CD4-positive, alpha-beta T cell (primary cell): ENCODE measurements at regions not wholly inside any gene's neighbourhood (a gene's known extent, or its start where the extent isn't known, plus 50 kb on each side); places are given as distances from the start of the nearest gene placed in this dataset.

Experiments used
- ATAC-seq: fragments of 200-7000 bp; cut with Tn5 transposase; one replicate; pipeline ENCODE4 v1.10.0; 2022; ENCODE audit warnings: mild to moderate bottlenecking; ENCODE audit not compliant: poor library complexity
- CTCF ChIA-PET: fragments of 350-600 bp; sonication (Branson Sonifier 250); formaldehyde crosslinking; loops from one replicate; lab custom pipeline; 2021; ENCODE audit warnings: antibody characterized with exemption, inconsistent platforms; lab: Charles Lee
- POLR2A ChIA-PET: fragments of 350-600 bp; sonication (Branson Sonifier 250); formaldehyde crosslinking; loops from one replicate; lab custom pipeline; 2021; ENCODE audit warnings: antibody characterized with exemption, inconsistent platforms; lab: Charles Lee
- DNase-seq, 14 experiments: peaks; one replicate each; pipeline ENCODE4 v3.0.0-alpha.2; 2013 to 2020; ENCODE audit warnings: mixed read lengths in 2 of 14
- H3K27ac ChIP-seq, 2 donors: one replicate each; pipeline versions ENCODE4 v1.5.1 to v1.7.0; 2013; ENCODE audit warnings: low read length in 2 of 2, low read depth in 1 of 2, mild to moderate bottlenecking in 1 of 2
- H3K27me3 ChIP-seq, 2 experiments: 1 replicate in 1 of 2; 2 replicates in 1 of 2; pipeline versions ENCODE4 v1.6.1 to v1.7.0; 2013; ENCODE audit warnings: low read length in 2 of 2, control low read depth in 1 of 2, mild to moderate bottlenecking in 1 of 2, moderate library complexity in 1 of 2; ENCODE audit not compliant: insufficient read depth in 2 of 2, control insufficient read depth in 1 of 2
- H3K36me3 ChIP-seq: one replicate; pipeline ENCODE4 v1.6.1; 2013; ENCODE audit warnings: low read length, control low read depth; ENCODE audit not compliant: insufficient read depth
- H3K4me1 ChIP-seq: one replicate; pipeline ENCODE4 v1.6.1; 2013; ENCODE audit warnings: low read length, control low read depth; ENCODE audit not compliant: insufficient read depth
- H3K4me3 ChIP-seq: one replicate; pipeline ENCODE4 v1.5.1; 2013; ENCODE audit warnings: mild to moderate bottlenecking, low read length, moderate library complexity
- H3K9me3 ChIP-seq, 2 experiments: 1 replicate in 1 of 2; 2 replicates in 1 of 2; pipeline versions ENCODE4 v1.6.1 to v1.7.0; 2013; ENCODE audit warnings: low read length in 2 of 2, mild to moderate bottlenecking in 2 of 2, control low read depth in 1 of 2, moderate library complexity in 1 of 2; ENCODE audit not compliant: control insufficient read depth in 1 of 2, insufficient read depth in 1 of 2
- H3K27ac Mint-ChIP-seq: one replicate; pipeline ENCODE4 v1.8.0; 2020; ENCODE audit warnings: mixed read lengths
- H3K27me3 Mint-ChIP-seq: one replicate; pipeline ENCODE4 v1.8.0; 2021; ENCODE audit warnings: mixed read lengths
- H3K36me3 Mint-ChIP-seq: one replicate; pipeline ENCODE4 v1.8.0; 2021; ENCODE audit warnings: low read depth, mixed read lengths
- H3K4me1 Mint-ChIP-seq: one replicate; pipeline ENCODE4 v1.8.0; 2021; ENCODE audit warnings: low read depth, mixed read lengths
- H3K4me3 Mint-ChIP-seq: one replicate; pipeline ENCODE4 v1.8.0; 2020; ENCODE audit warnings: mild to moderate bottlenecking, mixed read lengths
- H3K9me3 Mint-ChIP-seq: one replicate; pipeline ENCODE4 v1.8.0; 2020; ENCODE audit warnings: mixed read lengths
- CTCF ChIP-seq: fragments of 200-600 bp; IDR thresholded peaks from one replicate; pipeline ENCODE4 v1.8.0; 2022; ENCODE audit warnings: antibody characterized with exemption, mild to moderate bottlenecking
- intact Hi-C, 2 experiments: fragments of 100-400 bp; cut with DNase I in 1 of 2; cut with micrococcal nuclease in 1 of 2; formaldehyde crosslinking; loops; one replicate each; pipeline versions ENCODE4 v1.15.1 to v1.9.0; 2023 to 2025; cut with DNase I, micrococcal nuclease

GRCh38 chr2:52113338-52113737, 1081.4 kb upstream of the NRXN1 start:
- Mint-ChIP-seq H3K4me1 (no peaks in the 10 kb centered on the region), H3K36me3 (no peaks in the 10 kb centered on the region), H3K27me3 (no peaks in the 10 kb centered on the region), H3K9me3 (peaks cover 8% of the 10 kb centered on the region), H3K27ac (no peak overlapping the region), H3K4me3 (no peak overlapping the region)
- no peaks in the 10 kb centered on the region for H3K36me3 ChIP-seq
- peaks cover 0 to 5% of the 10 kb centered on the region in 2 experiments for H3K9me3 ChIP-seq
- no peak overlapping the region for H3K27ac ChIP-seq
- H3K4me3 ChIP-seq = no peak overlapping the region
- TF ChIP-seq CTCF = no peak
- no peaks in the 10 kb centered on the region for H3K27me3 ChIP-seq
- no peak for DNase-seq
- no peak for ATAC-seq
- ChIA-PET POLR2A (no interaction called here), CTCF (no interaction called here)
- H3K4me1 ChIP-seq = no peaks in the 10 kb centered on the region
- intact Hi-C loops = no loop called here

DNA sequence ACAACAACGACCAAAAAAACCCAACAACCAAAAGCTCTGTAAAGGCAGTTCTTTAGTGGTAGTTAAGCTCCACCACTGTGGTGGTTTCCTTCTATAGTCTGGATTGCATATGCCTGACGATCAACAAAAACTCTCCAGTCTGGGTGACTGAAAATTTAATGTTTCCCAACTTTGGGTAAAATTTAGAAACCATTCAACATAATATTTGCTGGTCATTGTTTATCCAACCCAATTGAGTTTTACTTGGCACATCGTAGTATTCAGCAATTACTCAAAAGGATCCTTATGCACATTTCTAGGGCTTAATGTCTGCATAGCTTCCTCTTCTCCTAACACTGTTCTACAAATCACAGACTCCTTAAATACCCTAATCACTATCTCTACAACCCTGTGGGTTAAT, 1080.2 kb upstream of the NRXN1 start:
- no peak overlapping the region for H3K4me3 ChIP-seq
- Mint-ChIP-seq H3K36me3 (no peaks in the 10 kb centered on the region), H3K4me1 (no peaks in the 10 kb centered on the region), H3K27me3 (no peaks in the 10 kb centered on the region), H3K27ac (no peak overlapping the region), H3K4me3 (no peak overlapping the region), H3K9me3 (peaks cover 13% of the 10 kb centered on the region)
- intact Hi-C loops = no loop called here
- H3K4me1 ChIP-seq = no peaks in the 10 kb centered on the region
- no peaks in the 10 kb centered on the region for H3K27me3 ChIP-seq
- ChIA-PET CTCF (no interaction called here), POLR2A (no interaction called here)
- peaks cover 0 to 5% of the 10 kb centered on the region in 2 experiments for H3K9me3 ChIP-seq
- ATAC-seq (no peak), DNase-seq (no peak)
- no peak for TF ChIP-seq CTCF
- H3K27ac ChIP-seq = no peak overlapping the region
- H3K36me3 ChIP-seq = no peaks in the 10 kb centered on the region

DNA sequence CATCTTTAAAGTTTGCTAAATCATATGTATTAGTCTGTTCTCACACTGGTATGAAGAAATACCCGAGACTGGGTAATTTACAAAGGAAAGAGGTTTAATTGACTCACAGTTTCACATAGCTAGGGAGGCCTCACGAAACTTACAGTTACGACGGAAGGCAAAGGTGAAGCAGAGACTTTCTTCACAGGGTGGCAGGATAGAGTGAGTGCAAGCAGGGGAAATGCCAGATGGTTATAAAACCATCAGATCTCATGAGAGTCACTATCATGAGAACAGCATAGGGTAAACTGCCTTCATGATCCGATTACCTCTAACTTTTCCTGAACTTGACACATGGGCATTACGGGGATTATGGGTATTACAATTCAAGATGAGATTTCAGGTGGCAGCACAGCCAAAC, 1075.2 kb upstream of the NRXN1 start:
- H3K4me3 Mint-ChIP-seq = no peak overlapping the region
- no peaks in the 10 kb centered on the region for H3K4me1 Mint-ChIP-seq
- no peak for TF ChIP-seq CTCF
- Histone ChIP-seq H3K27me3 (no peaks in the 10 kb centered on the region), H3K4me1 (no peaks in the 10 kb centered on the region), H3K27ac (no peak overlapping the region), H3K36me3 (no peaks in the 10 kb centered on the region), H3K4me3 (no peak overlapping the region), H3K9me3 (peaks cover 3 to 5% of the 10 kb centered on the region in 2 experiments)
- no peaks in the 10 kb centered on the region for H3K27me3 Mint-ChIP-seq
- ChIA-PET POLR2A (no interaction called here), CTCF (no interaction called here)
- no peaks in the 10 kb centered on the region for H3K36me3 Mint-ChIP-seq
- no peak for DNase-seq
- intact Hi-C loops = no loop called here
- H3K27ac Mint-ChIP-seq = no peak overlapping the region
- H3K9me3 Mint-ChIP-seq = peaks cover 10% of the 10 kb centered on the region
- ATAC-seq = no peak
